H1 (cell line): ENCODE measurements at regions not wholly inside any gene's neighbourhood (a gene's known extent, or its start where the extent isn't known, plus 50 kb on each side); places are given as distances from the start of the nearest gene placed in this dataset.

Experiments used
- ATF2 ChIP-seq: IDR thresholded peaks from 2 replicates; pipeline ENCODE4 v1.6.1; 2012; ENCODE audit warnings: low read length, inconsistent platforms
- BACH1 ChIP-seq: IDR thresholded peaks from 2 replicates; pipeline ENCODE4 v1.6.1; 2012; ENCODE audit warnings: low read length, improper control_type of control experiment
- CHD2 ChIP-seq: IDR thresholded peaks from 2 replicates; pipeline ENCODE4 v1.6.1; 2012; ENCODE audit warnings: low read length, improper control_type of control experiment
- POU5F1 ChIP-seq: IDR thresholded peaks from 2 replicates; pipeline ENCODE4 v1.6.1; 2011; ENCODE audit warnings: low read depth, mild to moderate bottlenecking, low read length, moderate library complexity
- SAP30 ChIP-seq: fragments of 300-600 bp; sonication (generic); IDR thresholded peaks from 2 replicates; pipeline ENCODE4 v1.7.1; 2012; ENCODE audit warnings: low read length, moderate library complexity, mild to moderate bottlenecking, inconsistent platforms; ENCODE audit not compliant: insufficient read depth, insufficient replicate concordance
- SIN3A ChIP-seq, 2 experiments: IDR thresholded peaks in 1 of 2; conservative IDR thresholded peaks in 1 of 2; 2 replicates each; pipeline ENCODE4 v1.6.1; 2011 to 2012; ENCODE audit warnings: low read length in 2 of 2, improper control_type of control experiment in 1 of 2, low read depth in 1 of 2, mild to moderate bottlenecking in 1 of 2

DNA sequence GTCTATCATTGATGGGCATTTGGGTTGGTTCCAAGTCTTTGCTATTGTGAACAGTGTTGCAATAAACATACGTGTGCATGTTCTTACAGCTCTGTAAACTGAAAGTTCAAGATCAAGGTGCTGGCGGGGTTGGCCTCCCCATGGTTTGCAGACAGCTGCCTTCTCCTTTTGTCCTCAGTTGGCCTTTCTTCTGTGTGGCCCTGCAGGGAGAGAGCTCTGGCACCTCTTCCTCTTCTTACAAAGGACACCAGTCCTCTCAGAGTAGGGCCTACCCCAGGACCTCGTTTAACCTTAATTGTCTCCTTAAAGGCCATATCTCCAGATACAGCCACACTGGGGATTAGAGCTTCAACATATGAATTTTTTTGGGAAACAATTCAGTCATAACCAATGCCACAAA, 462.7 kb downstream of the TCERG1L start (continued):
- TF ChIP-seq SIN3A (conservative IDR thresholded peaks at IDR 0.05 in 1 of 2, IDR thresholded peaks at IDR 0.05 in 1 of 2; ENCODE audit: low read depth in 1 of 2, low read length in 2 of 2) (no peak), SAP30 (no peak), ATF2 (no peak), POU5F1 (no peak), BACH1 (no peak), CHD2 (no peak)
